ENCODE measurements at regions not wholly inside any gene's neighbourhood (a gene's known extent, or its start where the extent isn't known, plus 50 kb on each side); places are given as distances from the start of the nearest gene placed in this dataset.

- no peak for TF ChIP-seq FOXK1 (CRISPR knock-in tag; IDR thresholded peaks at IDR 0.05)
- 0 out of 2 replicates have a peak, but pooled peaks have one; percentile 17 for TF ChIP-seq CTCF (IDR thresholded peaks at IDR 0.05)
- TF ChIP-seq CREB1 (CRISPR knock-in tag; IDR thresholded peaks at IDR 0.05) = no peak
These were observed 763.3 kb downstream of the SORCS1 start for GRCh38 chr10:106401161-106401560.
